ENCODE measurements at regions not wholly inside any gene's neighbourhood (a gene's known extent, or its start where the extent isn't known, plus 50 kb on each side); places are given as distances from the start of the nearest gene placed in this dataset.

DNA sequence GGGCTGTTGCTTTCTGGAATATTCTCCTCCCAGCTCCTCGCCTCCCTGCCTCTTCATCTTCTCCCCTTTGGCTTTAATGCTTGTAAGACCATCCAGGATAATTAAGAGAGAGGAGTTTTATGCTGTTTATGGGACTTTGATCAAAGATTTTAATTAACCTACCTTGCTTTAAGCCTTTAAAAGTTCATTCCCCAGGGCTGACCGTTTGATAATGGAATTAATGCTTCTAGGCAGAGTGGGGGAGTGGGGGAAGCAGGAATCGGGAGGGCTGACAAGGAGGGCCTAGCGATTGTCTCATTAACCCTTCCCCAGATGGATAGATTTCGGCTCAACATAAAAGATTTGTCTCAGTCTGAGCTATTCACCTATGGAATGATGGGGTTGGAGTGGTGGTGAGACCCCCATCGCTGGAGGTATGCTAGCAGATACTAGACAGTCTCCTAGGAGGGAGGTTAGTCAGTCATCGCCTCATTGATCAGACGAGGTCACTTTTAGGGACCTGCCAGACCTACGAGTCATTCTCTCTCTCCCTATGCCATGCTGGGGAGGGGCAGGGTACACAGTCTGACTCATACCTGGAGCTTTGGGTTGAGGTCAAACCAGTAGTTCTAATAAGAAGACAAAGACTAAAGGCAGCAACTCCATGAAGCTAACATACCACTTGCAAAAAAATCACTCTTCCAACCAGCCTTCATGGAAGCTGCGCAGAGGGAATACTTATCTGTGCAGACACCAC is 236.6 kb upstream of the NLRP1 start:
- no peak for DNase-seq (ENCODE audit: low read depth)

GRCh38 chr17:5821803-5822202 is 237.5 kb upstream of the NLRP1 start:
- DNase-seq (ENCODE audit: low read depth): no peak

GRCh38 chr17:5822281-5823060 is 238.2 kb upstream of the NLRP1 start:
- DNase-seq (ENCODE audit: low read depth): no peak

DNA sequence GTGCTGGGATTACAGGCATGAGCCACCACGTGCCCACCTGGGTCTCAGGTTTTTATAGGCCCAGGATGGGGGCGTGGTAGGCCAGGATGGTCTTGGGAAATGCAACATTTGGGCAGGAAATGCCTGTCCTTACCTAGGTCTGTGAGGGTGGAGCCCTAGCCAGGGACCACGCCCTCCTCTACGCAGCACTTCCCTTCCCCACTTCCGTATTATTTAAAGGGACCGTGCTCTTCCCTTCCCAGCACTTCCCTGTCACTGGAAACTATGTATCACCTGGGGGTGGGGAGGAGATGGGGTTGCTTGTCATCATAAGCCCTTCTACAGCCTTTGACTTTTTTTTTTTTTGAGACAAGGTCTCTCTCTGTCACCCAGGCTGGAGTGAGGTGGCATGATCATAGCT is 238.9 kb upstream of the NLRP1 start:
- no peak for DNase-seq (ENCODE audit: low read depth)

DNA sequence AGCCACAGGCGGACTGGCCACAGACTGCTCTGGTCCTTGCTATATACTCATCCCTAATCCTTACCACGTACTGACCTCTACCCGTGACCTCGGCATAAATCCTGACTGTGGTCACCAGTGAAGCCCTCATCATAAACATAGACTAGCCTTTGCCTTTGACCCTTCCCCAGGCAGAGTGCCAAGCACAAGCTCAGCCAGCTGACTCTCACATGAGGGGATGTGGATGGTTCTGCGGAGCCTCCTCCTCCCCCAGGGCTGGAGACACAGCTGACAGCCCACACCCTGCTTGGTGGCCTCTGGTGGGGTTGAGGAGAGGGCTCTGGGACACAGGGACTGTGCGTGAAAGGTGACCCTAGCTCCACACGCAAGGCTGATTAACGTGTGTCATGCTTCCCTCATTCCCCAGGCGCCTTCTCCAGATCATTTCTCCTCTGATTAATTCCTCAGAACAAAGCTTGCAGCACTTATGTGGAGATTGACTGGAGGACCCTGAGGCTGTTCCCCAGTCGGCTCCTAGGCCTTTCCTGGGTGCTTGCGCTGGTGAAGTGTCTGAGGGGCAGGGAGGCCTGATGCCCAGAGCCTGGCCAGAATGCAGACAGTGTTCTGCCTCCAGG is 241.5 kb upstream of the NLRP1 start:
- DNase-seq (ENCODE audit: low read depth): no peak

- DNase-seq (ENCODE audit: low read depth): no peak
Measured at GRCh38 chr17:5826384-5826783, 242.1 kb upstream of the NLRP1 start.

DNA sequence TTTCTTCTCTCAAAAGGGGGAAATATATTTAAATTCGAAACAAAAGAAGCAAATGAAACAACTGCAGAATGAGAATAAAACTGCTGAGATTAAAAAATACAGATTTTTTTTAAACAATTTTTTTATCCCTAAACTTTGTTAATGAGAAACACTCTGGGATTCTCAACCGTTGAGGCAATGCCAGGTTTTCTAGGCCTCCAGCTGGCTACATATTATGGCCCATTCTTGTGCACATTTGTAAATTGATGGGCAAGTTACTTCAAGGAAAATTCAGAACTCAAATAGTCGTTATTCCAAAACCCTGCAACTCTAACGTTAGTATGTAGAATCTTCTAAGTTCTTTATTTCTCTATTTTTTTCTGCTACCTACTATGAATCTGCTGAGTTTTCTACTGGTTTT is 239.3 kb upstream of the WSCD1 start:
- DNase-seq (ENCODE audit: low read depth): no peak

DNA sequence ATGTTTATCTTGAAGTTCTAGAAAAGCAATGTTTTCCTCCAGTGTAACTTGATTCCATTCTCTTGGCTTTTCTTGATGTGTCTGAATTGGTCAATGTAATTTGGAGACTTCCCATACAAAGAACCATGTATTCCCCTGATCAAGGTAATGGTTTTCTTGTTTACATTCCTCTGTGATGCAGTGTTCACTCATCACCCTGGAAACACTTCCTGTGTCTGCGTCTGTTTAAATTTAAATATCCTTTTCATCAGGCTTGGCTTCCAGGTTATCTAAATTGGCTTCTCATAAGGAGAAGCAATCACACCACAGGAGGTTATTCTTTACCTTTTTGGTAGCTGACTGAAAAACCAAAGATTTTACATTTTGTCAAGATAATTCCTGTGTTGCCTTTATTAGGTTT is 237.3 kb upstream of the WSCD1 start:
- no peak for DNase-seq (ENCODE audit: low read depth)

- DNase-seq (ENCODE audit: low read depth): no peak
Measured at GRCh38 chr17:5837055-5837491, 233.1 kb upstream of the WSCD1 start.

DNA sequence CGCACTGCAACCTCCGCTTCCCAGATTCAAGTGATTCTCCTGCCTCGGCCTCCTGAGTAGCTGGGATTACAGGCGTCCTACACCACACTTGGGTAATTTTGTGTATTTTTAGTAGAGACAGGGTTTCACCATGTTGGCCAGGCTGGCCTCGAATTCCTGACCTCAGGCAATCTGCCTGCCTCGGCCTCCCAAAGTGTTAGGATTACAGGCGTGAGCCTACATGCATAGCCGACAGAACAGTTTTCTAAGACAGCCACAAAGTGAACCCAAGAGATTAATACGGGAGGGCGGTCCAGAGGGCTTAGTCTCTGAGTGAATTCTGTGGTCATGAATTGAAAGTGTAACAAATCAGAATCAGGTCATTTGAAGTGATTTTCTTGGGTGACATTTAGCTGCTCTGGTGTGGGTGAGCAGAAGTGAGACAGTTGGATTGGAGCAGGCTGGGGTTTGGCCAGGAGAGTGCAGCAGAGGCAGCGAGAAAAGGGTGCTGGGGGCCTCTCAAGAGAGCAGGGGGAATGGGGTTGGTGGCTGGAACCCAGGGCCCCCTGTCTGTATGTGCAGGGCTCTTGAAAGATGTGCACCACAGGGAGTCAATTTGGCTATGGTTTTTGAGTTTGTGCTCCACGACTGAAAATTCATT is 231.4 kb upstream of the WSCD1 start:
- DNase-seq (ENCODE audit: low read depth): no peak

DNA sequence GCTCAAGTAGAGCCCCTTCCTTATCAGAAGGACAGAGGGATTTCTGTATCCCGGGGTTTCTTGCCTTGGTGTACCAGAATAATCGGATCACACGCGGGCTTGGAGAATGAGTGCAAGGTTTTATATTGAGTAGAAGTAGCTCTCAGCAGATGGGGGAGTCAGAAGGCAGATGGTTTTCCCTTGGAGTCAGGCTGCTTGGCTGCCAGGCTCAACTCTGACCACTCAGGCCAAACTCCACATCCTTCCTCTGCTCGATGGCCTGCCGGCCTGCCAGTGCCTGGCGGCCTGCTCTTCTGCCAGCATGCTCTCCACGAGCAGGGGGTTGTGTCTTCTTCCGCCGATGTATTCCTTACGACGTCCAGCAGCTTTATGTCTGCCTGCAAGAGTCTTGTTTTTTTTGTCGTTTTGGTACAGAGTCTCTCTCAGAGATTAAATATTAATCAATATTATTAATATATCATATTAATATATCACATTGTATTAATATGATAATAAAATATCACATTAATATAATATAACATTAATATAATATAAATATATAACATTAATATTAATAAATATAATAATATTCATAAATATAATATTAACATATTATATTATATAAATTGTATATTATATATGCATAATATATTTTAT is 229.2 kb upstream of the WSCD1 start:
- DNase-seq (ENCODE audit: low read depth): no peak

DNA sequence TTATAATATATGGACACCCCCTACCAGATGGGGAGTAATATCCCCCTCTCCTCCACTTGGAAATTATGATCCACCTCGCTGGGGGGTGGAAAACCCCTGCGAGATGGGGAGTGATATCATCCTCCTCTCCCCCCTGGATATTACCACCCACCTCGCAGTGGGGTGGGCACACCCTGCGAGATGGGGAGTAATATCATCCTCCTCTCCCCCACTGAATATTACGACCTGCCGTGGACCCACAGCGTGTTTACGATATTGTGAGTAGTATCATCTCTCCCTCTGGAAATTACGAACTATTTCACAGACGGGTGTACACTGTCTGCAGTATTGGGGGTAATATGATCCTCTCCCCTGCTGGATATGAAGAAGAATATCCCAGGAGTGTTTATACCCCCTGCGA is 228.3 kb upstream of the WSCD1 start:
- DNase-seq (ENCODE audit: low read depth): no peak

DNA sequence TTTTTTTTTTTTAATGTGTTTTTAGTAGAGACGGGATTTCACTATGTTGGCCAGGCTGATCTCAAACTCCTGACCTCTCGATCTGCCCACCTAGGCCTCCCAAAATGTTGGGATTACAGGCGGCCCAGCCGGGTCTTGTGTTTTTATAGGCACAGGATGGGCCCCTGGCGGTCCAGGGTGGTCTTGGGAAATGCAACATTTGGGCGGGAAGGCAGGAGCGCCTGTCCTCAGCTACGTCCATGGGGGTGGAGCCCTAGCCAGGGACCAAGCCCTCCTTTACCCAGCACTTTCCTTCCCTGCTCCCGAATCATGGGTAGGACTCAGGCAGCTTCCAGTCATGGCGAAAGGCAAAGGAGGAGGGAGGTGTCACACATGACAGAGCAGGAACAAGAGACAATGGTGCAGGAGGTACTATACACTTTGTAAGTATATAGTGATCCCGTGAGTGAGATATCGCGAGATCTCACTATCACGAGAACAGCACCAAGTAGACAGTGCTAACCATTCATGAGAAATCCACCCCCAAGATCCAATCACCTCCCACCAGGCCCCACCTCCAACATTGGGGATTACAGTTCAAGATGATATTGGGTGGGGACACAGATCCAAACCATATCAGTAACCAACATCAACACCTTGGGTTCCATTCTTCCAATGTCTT is 226.7 kb upstream of the WSCD1 start:
- no peak for DNase-seq (ENCODE audit: low read depth)

DNA sequence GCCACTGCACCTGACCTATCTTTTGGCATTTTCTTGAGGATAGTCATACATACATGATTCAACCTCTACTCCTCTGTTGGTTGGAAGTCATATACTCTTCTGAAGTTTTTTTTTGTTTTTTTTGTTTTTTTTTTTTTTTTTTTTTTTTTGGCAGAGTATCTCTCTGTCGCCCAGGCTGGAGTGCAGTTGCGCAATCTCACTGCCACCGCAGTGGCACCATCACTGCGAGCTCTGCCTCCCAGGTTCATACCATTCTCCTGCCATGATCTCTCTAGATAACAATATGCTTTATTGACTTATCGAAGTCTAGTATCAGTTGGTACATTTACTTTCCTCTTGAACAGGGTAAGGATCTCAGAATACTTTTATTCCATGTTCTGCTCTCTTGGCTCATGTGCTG is 224.2 kb upstream of the WSCD1 start:
- no peak for DNase-seq (ENCODE audit: low read depth)

GRCh38 chr17:5854871-5855554 is 215.2 kb upstream of the WSCD1 start:
- no peak for DNase-seq (ENCODE audit: low read depth)

DNA sequence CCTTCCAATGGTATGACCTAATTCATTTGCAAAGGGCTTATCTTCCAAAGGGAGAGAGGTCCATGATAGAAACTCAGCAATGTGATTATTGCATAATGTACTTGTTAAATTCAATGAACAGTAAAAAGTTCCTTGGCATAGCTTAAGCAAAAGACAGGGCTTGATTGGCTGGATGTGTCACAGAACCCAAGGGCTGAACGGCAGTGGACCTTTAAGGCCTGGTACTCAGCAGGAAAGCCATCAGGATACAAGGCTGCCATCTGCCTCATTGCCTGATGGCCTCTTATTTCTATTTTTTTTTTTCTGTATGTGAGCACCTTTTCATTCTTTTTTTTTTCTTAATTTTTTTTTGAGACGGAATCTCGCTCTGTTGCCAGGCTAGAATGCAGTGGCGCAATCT is 208.9 kb upstream of the WSCD1 start:
- no peak for DNase-seq (ENCODE audit: low read depth)

DNA sequence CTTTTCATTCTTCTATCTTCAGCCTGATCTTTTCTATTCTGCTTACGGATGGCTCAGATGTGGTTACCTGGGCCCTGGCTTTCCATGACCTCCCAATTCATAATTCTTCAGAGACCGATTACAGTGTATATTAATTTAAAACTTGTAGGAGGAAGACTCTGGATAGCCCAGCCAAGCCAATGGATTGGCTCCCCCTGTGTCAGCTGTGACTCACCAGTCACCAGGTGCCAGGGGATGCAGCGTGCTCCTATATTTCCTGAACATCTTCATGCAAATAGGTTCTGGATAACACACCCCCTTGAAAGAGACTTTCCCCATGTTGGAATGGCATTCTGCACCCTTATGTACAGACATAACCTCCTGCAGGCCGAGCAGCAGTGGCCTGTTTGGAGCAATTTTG is 208.3 kb upstream of the WSCD1 start:
- DNase-seq (ENCODE audit: low read depth): no peak

DNA sequence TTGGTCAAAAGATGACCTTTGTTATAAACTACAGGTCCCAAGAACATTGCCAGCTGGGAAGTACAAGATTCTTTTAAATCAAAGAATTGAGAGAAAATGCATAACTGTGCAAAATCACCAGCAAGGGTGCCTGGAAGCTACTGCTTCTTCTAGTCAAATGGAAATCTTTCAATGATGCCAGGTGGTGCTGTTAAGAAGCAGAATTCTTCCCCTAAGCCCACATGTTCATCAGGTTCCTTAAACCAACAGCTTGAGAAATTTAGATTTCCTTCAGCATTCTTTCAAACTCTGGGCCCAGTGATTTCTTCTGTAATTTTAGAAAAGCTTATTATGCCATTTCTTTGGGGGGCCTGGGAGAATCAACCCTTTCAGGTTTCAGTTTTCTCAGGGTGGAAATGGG is 207.8 kb upstream of the WSCD1 start:
- DNase-seq (ENCODE audit: low read depth): no peak

DNA sequence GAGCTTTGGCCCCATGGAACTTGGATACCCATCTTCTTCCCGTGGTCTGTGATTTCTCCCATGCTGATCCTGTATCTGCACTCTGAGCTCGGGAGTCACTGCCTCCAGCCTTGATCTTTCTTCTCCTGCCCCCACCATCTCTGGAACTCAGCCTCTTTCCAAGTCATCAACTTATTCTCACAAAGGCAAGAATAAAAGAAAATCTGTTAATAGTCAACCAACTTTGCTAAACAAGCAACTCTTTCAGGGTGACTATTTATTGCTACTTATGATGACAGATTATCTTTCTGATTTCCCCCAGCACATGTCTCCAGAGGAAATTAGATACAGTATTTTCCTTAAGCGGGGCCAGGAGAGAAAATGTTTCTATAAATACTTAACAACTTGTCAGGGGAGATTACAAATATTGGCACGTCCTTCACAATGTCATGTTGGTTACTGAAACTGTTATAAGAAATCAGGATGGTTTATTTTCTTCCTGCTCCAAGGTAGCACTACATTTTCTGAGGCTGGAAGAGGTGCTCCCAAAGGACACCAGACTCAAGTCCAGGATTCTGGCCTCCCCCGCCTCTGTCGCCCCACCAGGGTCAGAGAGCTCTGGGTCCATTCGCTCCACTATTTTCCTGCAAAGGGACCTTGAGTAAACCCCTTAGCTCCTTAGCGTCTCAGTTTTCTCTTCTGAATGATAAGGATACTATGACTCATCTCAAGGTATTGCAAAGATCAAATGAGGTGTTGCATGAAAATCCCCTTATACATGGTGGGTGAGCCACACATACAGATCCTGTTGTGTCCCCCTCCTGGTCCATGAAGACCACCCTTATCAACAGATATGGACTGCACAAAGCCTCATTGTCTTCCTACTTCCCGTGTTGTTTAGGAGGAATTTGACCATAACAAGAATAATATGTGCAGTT is 205.2 kb upstream of the WSCD1 start:
- no peak for DNase-seq (ENCODE audit: low read depth)

DNA sequence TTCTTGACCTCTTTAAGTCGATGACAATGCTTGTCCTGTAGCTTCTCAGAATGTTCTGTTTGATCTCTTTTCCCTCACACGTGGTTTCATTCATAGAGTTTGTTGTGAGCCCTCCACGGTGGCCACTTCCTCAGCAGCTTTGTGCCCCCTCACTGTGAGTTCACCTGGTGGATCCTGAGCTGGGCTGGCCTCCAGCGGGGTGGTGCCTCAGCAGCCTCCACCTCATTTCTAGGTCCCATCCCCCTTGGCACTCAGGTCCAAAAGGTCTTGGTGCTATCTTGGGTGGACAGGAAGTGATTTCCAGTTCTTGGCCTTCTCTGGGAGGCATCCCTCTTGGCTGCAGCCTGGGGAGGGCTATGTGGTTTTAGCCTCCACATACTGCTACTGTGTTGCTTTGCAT is 203.2 kb upstream of the WSCD1 start:
- no peak for DNase-seq (ENCODE audit: low read depth)

All from activated gamma-delta T cell treated with anti-CD3 and anti-CD28 coated beads, Interleukin-2, amount 50 U/mL, for 16 hours (primary cell).